H1 (cell line): ENCODE measurements at regions not wholly inside any gene's neighbourhood (a gene's known extent, or its start where the extent isn't known, plus 50 kb on each side); places are given as distances from the start of the nearest gene placed in this dataset.

ENCODE experiments used
- BACH1 ChIP-seq: IDR thresholded peaks from 2 replicates; pipeline ENCODE4 v1.6.1; 2012; ENCODE audit warnings: low read length, improper control_type of control experiment
- CHD7 ChIP-seq: fragments of 300-600 bp; sonication (generic); IDR thresholded peaks from 2 replicates; pipeline ENCODE4 v1.7.1; 2012; ENCODE audit warnings: low read length, moderate library complexity, mild to moderate bottlenecking, inconsistent platforms; ENCODE audit not compliant: insufficient replicate concordance
- KDM1A ChIP-seq: fragments of 200-600, 300-600 bp; sonication (generic); IDR thresholded peaks from 2 replicates; pipeline ENCODE4 v1.7.1; 2016; ENCODE audit warnings: mild to moderate bottlenecking, low read length, borderline replicate concordance
- POU5F1 ChIP-seq: IDR thresholded peaks from 2 replicates; pipeline ENCODE4 v1.6.1; 2011; ENCODE audit warnings: low read depth, mild to moderate bottlenecking, low read length, moderate library complexity
- RBBP5 ChIP-seq: IDR thresholded peaks from 2 replicates; pipeline ENCODE4 v1.7.1; 2012; ENCODE audit warnings: low read depth, mild to moderate bottlenecking, inconsistent platforms, low read length, moderate library complexity, borderline replicate concordance
- YY1 ChIP-seq: IDR thresholded peaks from 2 replicates; pipeline ENCODE4 v1.6.1; 2011; ENCODE audit warnings: low read depth, mild to moderate bottlenecking, low read length

- TF ChIP-seq CHD7 (no peak), RBBP5 (no peak), YY1 (no peak), KDM1A (no peak), BACH1 (no peak), POU5F1 (no peak)
These were observed 134.7 kb upstream of the EPHA7 start (continued) for GRCh38 chr6:93554018-93554417.
